HepG2 (cell line): ENCODE measurements at regions not wholly inside any gene's neighbourhood (a gene's known extent, or its start where the extent isn't known, plus 50 kb on each side); places are given as distances from the start of the nearest gene placed in this dataset.

ENCODE experiments used
- EHMT2 ChIP-seq: fragments of 200-600 bp; sonication (generic); IDR thresholded peaks from 2 replicates; pipeline ENCODE4 v1.7.0; 2017; ENCODE audit warnings: antibody characterized with exemption, low read depth, low read length, borderline replicate concordance
- GABPA ChIP-seq, 2 experiments: IDR thresholded peaks; 2 replicates each; pipeline ENCODE4 v1.6.1; 2011 to 2016; ENCODE audit warnings: low read depth in 2 of 2, low read length in 1 of 2, missing biosample characterization in 1 of 2, missing genetic modification characterization in 1 of 2
- GABPB1 ChIP-seq: IDR thresholded peaks from 2 replicates; pipeline ENCODE4 v1.6.1; 2016; ENCODE audit warnings: mild to moderate bottlenecking, missing genetic modification reagents, moderate library complexity, missing compliant biosample characterization
- JARID2 ChIP-seq: sonication (generic); formaldehyde crosslinking; IDR thresholded peaks from 2 replicates; pipeline ENCODE4 v1.8.1; 2023; ENCODE audit warnings: missing genetic modification reagents, inconsistent platforms; ENCODE audit not compliant: insufficient replicate concordance
- MIXL1 ChIP-seq: IDR thresholded peaks from 2 replicates; pipeline ENCODE4 v1.6.1; 2016
- POLR2G ChIP-seq: fragments of 200-400 bp; formaldehyde crosslinking; IDR thresholded peaks from 2 replicates; pipeline ENCODE4 v1.6.1; 2018; ENCODE audit warnings: mild to moderate bottlenecking, low read depth, low read length, moderate library complexity
- SP140L ChIP-seq: sonication (generic); formaldehyde crosslinking; IDR thresholded peaks from 2 replicates; pipeline ENCODE4 v1.4.0; 2020; ENCODE audit warnings: missing genetic modification reagents, borderline replicate concordance
- ZNF260 ChIP-seq: sonication (generic); formaldehyde crosslinking; IDR thresholded peaks from 2 replicates; pipeline ENCODE4 v1.4.0; 2020; ENCODE audit warnings: missing genetic modification reagents, low read depth, mild to moderate bottlenecking, borderline replicate concordance
- ZNF569 ChIP-seq: sonication (generic); formaldehyde crosslinking; IDR thresholded peaks from 2 replicates; pipeline ENCODE4 v1.5.0; 2020; ENCODE audit warnings: mild to moderate bottlenecking, missing genetic modification reagents, moderate library complexity, borderline replicate concordance
- ZNF615 ChIP-seq: sonication (generic); formaldehyde crosslinking; IDR thresholded peaks from 2 replicates; pipeline ENCODE4 v1.5.0; 2020; ENCODE audit warnings: mild to moderate bottlenecking, missing genetic modification reagents, borderline replicate concordance
- ZNF724P ChIP-seq: sonication (generic); formaldehyde crosslinking; IDR thresholded peaks from 2 replicates; pipeline ENCODE4 v1.8.0; 2022; ENCODE audit warnings: missing genetic modification reagents, borderline replicate concordance
- ZNF775 ChIP-seq: sonication (generic); formaldehyde crosslinking; IDR thresholded peaks from 2 replicates; pipeline ENCODE4 v1.4.0; 2020; ENCODE audit warnings: missing genetic modification reagents, mild to moderate bottlenecking, moderate library complexity, borderline replicate concordance
- TF ChIP-seq, protein P1 (sequence below), 2 experiments: sonication (generic) in 1 of 2; formaldehyde crosslinking in 1 of 2; IDR thresholded peaks; 2 replicates each; pipeline versions ENCODE4 v1.4.0 to v1.6.1; 2016 to 2020; ENCODE audit warnings: borderline replicate concordance in 1 of 2, low read depth in 1 of 2, mild to moderate bottlenecking in 1 of 2, missing genetic modification reagents in 1 of 2
- TF ChIP-seq, protein P2 (sequence below): sonication (generic); formaldehyde crosslinking; IDR thresholded peaks from 2 replicates; pipeline ENCODE4 v1.4.0; 2020; ENCODE audit warnings: mild to moderate bottlenecking, missing genetic modification reagents
- TF ChIP-seq, protein P3 (sequence below): sonication (generic); formaldehyde crosslinking; IDR thresholded peaks from 2 replicates; pipeline ENCODE4 v1.8.0; 2022; ENCODE audit warnings: mild to moderate bottlenecking, missing genetic modification reagents, borderline replicate concordance
- TF ChIP-seq, protein P4 (sequence below): fragments of 450-650 bp; IDR thresholded peaks from 2 replicates; pipeline ENCODE4 v1.6.1; 2017; ENCODE audit warnings: mild to moderate bottlenecking
- TF ChIP-seq, protein P5 (sequence below): sonication (generic); formaldehyde crosslinking; IDR thresholded peaks from 2 replicates; pipeline ENCODE4 v1.4.0; 2020; ENCODE audit warnings: mild to moderate bottlenecking, missing genetic modification reagents
- TF ChIP-seq, protein P6 (sequence below): sonication (generic); formaldehyde crosslinking; IDR thresholded peaks from 2 replicates; pipeline ENCODE4 v1.9.0; 2022; ENCODE audit warnings: missing genetic modification reagents, mild to moderate bottlenecking, borderline replicate concordance

DNA sequence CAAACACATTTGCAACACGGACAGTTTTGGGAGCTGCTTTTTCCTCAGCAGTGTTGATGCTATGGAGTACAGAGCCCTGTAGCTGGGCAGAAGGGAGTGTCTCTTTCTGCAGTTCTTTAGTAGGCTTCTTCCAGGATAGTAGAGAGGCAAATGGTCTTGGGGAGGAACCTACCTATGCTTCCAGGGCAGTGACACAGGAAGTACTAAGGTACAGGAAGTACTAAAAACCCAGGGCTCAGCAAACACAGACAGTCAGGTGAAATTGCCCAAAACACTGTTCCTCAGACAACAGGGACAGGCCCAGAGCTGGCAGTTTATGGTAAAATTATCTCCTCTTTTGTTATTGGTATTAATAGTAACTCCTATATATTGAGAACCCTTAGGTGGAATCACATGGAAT, 217.6 kb downstream of the TTC8 start (continued):
- TF ChIP-seq, protein P1, sequence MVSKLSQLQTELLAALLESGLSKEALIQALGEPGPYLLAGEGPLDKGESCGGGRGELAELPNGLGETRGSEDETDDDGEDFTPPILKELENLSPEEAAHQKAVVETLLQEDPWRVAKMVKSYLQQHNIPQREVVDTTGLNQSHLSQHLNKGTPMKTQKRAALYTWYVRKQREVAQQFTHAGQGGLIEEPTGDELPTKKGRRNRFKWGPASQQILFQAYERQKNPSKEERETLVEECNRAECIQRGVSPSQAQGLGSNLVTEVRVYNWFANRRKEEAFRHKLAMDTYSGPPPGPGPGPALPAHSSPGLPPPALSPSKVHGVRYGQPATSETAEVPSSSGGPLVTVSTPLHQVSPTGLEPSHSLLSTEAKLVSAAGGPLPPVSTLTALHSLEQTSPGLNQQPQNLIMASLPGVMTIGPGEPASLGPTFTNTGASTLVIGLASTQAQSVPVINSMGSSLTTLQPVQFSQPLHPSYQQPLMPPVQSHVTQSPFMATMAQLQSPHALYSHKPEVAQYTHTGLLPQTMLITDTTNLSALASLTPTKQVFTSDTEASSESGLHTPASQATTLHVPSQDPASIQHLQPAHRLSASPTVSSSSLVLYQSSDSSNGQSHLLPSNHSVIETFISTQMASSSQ (IDR thresholded peaks at IDR 0.05; ENCODE audit: low read depth): no peak
- TF ChIP-seq, protein P1 (CRISPR knock-in tag; IDR thresholded peaks at IDR 0.05; ENCODE audit: borderline replicate concordance): no peak
- TF ChIP-seq, protein P2, sequence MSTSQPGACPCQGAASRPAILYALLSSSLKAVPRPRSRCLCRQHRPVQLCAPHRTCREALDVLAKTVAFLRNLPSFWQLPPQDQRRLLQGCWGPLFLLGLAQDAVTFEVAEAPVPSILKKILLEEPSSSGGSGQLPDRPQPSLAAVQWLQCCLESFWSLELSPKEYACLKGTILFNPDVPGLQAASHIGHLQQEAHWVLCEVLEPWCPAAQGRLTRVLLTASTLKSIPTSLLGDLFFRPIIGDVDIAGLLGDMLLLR (CRISPR knock-in tag): no peak
- TF ChIP-seq, protein P3, sequence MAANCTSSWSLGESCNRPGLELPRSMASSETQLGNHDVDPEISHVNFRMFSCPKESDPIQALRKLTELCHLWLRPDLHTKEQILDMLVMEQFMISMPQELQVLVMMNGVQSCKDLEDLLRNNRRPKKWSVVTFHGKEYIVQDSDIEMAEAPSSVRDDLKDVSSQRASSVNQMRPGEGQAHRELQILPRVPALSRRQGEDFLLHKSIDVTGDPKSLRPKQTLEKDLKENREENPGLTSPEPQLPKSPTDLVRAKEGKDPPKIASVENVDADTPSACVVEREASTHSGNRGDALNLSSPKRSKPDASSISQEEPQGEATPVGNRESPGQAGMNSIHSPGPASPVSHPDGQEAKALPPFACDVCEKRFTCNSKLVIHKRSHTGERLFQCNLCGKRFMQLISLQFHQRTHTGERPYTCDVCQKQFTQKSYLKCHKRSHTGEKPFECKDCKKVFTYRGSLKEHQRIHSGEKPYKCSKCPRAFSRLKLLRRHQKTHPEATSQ (CRISPR knock-in tag): no peak
- TF ChIP-seq ZNF260 (CRISPR knock-in tag) (no peak), MIXL1 (CRISPR knock-in tag) (no peak), ZNF724P (CRISPR knock-in tag) (no peak), EHMT2 (peak; percentile 60; the same call in 1 of the 2 replicates), SP140L (CRISPR knock-in tag) (no peak), GABPA (IDR thresholded peaks at IDR 0.05; ENCODE audit: low read depth, low read length) (peak; percentile 47; the same call in 1 of the 2 replicates), GABPA (CRISPR knock-in tag; IDR thresholded peaks at IDR 0.05; ENCODE audit: low read depth) (peak; percentile 89), ZNF615 (CRISPR knock-in tag) (no peak), ZNF569 (CRISPR knock-in tag) (no peak), JARID2 (CRISPR knock-in tag) (no peak), ZNF775 (no peak), POLR2G (no peak), GABPB1 (CRISPR knock-in tag) (peak; percentile 76)
- TF ChIP-seq, protein P4, sequence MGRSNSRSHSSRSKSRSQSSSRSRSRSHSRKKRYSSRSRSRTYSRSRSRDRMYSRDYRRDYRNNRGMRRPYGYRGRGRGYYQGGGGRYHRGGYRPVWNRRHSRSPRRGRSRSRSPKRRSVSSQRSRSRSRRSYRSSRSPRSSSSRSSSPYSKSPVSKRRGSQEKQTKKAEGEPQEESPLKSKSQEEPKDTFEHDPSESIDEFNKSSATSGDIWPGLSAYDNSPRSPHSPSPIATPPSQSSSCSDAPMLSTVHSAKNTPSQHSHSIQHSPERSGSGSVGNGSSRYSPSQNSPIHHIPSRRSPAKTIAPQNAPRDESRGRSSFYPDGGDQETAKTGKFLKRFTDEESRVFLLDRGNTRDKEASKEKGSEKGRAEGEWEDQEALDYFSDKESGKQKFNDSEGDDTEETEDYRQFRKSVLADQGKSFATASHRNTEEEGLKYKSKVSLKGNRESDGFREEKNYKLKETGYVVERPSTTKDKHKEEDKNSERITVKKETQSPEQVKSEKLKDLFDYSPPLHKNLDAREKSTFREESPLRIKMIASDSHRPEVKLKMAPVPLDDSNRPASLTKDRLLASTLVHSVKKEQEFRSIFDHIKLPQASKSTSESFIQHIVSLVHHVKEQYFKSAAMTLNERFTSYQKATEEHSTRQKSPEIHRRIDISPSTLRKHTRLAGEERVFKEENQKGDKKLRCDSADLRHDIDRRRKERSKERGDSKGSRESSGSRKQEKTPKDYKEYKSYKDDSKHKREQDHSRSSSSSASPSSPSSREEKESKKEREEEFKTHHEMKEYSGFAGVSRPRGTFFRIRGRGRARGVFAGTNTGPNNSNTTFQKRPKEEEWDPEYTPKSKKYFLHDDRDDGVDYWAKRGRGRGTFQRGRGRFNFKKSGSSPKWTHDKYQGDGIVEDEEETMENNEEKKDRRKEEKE: no peak
- TF ChIP-seq, protein P5, sequence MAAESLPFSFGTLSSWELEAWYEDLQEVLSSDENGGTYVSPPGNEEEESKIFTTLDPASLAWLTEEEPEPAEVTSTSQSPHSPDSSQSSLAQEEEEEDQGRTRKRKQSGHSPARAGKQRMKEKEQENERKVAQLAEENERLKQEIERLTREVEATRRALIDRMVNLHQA: no peak
- TF ChIP-seq, protein P6, sequence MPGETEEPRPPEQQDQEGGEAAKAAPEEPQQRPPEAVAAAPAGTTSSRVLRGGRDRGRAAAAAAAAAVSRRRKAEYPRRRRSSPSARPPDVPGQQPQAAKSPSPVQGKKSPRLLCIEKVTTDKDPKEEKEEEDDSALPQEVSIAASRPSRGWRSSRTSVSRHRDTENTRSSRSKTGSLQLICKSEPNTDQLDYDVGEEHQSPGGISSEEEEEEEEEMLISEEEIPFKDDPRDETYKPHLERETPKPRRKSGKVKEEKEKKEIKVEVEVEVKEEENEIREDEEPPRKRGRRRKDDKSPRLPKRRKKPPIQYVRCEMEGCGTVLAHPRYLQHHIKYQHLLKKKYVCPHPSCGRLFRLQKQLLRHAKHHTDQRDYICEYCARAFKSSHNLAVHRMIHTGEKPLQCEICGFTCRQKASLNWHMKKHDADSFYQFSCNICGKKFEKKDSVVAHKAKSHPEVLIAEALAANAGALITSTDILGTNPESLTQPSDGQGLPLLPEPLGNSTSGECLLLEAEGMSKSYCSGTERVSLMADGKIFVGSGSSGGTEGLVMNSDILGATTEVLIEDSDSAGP (CRISPR knock-in tag): no peak
